K562 (cell line): ENCODE measurements at regions not wholly inside any gene's neighbourhood (a gene's known extent, or its start where the extent isn't known, plus 50 kb on each side); places are given as distances from the start of the nearest gene placed in this dataset.

Source experiments
- ATAC-seq: fragments of 200-7000 bp; cut with Tn5 transposase; 3 replicates; pipeline ENCODE4 v1.9.1; 2020; ENCODE audit warnings: moderate library complexity
- BruUV-seq: library from RNA; stranded (reverse); fragments of 400-500 nt; replicated peaks from 2 replicates; lab custom pipeline; 2021; lab: Mats Ljungman, UMichigan
- CTCF ChIA-PET: fragments of 300-600 bp; formaldehyde crosslinking; extraction: SDS; loops from one replicate; lab custom pipeline; 2021; ENCODE audit warnings: low intra/inter-chr PET ratio; lab: Yijun Ruan, JAX
- POLR2A ChIA-PET: fragments of 300-600, 350-650 bp; sonication (Branson Sonifier 250); formaldehyde crosslinking; extraction: SDS; loops from one replicate; lab custom pipeline; 2021; ENCODE audit warnings: antibody characterized with exemption, inconsistent platforms; lab: Yijun Ruan, JAX
- DNase-seq, 4 experiments: peaks; one replicate each; pipeline versions ENCODE4 v3.0.0 to v3.0.0-alpha.2; 2011 to 2018; ENCODE audit warnings: low spot score in 3 of 4, mixed read lengths in 3 of 4; ENCODE audit errors: extremely low read depth in 1 of 4
- FAIRE-seq: peaks from 2 replicates; lab custom pipeline; 2011; peaks lifted over from hg19 to GRCh38; lab: Jason Lieb, UNC
- H2AFZ ChIP-seq: 2 replicates; pipeline ENCODE4 v1.6.0; 2011; ENCODE audit warnings: low read depth, low read length, control low read depth, inconsistent platforms
- H3K27ac ChIP-seq: fragments of 200-600 bp; 3 replicates; pipeline ENCODE4 v1.8.0; 2011; ENCODE audit warnings: low read depth, mild to moderate bottlenecking, control low read depth, inconsistent platforms, low read length, moderate library complexity, mixed read lengths; ENCODE audit errors: extremely low read depth
- H3K27me3 ChIP-seq, 2 experiments: fragments of 300-600 bp in 1 of 2; 2 replicates in 1 of 2; 3 replicates in 1 of 2; pipeline versions ENCODE4 v1.6.0 to v1.8.0; 2011; ENCODE audit warnings: inconsistent platforms in 2 of 2, low read length in 2 of 2, mild to moderate bottlenecking in 1 of 2, mixed read lengths in 1 of 2, moderate library complexity in 1 of 2; ENCODE audit not compliant: control insufficient read depth in 2 of 2, insufficient read depth in 2 of 2
- H3K36me3 ChIP-seq: fragments of 300-600 bp; 3 replicates; pipeline ENCODE4 v1.8.0; 2011; ENCODE audit warnings: mild to moderate bottlenecking, low read length, inconsistent platforms; ENCODE audit not compliant: control insufficient read depth, insufficient read depth
- H3K4me1 ChIP-seq, 2 experiments: fragments of 200-600 bp in 1 of 2; replicated peaks in 1 of 2; 2 replicates in 1 of 2; 3 replicates in 1 of 2; pipeline versions ENCODE4 v1.5.1 to v1.8.0; 2011; ENCODE audit warnings: inconsistent platforms in 2 of 2, low read length in 2 of 2, mild to moderate bottlenecking in 1 of 2, mixed read lengths in 1 of 2, moderate library complexity in 1 of 2; ENCODE audit not compliant: control insufficient read depth in 2 of 2, insufficient read depth in 2 of 2
- H3K4me2 ChIP-seq: 2 replicates; pipeline ENCODE4 v1.6.1; 2011; ENCODE audit warnings: low read length, control low read depth, inconsistent platforms, mixed read lengths; ENCODE audit not compliant: insufficient read depth
- H3K4me3 ChIP-seq: fragments of 200-600 bp; sonication (generic), shearing (Covaris generic); 2 replicates; pipeline ENCODE4 v1.5.1; 2016; ENCODE audit warnings: control low read depth, inconsistent platforms
- H3K79me2 ChIP-seq: fragments of 200-600 bp; 3 replicates; pipeline ENCODE4 v1.8.0; 2011; ENCODE audit warnings: low read length, inconsistent platforms; ENCODE audit not compliant: control insufficient read depth, insufficient read depth
- H3K9ac ChIP-seq, 2 experiments: 2 replicates each; pipeline versions ENCODE4 v1.6.0 to v1.6.1; 2011; ENCODE audit warnings: low read depth in 2 of 2, low read length in 2 of 2, control low read depth in 1 of 2, inconsistent platforms in 1 of 2, mild to moderate bottlenecking in 1 of 2, mixed read lengths in 1 of 2; ENCODE audit not compliant: insufficient read depth in 1 of 2
- H3K9me1 ChIP-seq: one replicate; pipeline ENCODE4 v1.6.0; 2011; ENCODE audit warnings: inconsistent platforms, mild to moderate bottlenecking, low read length, moderate library complexity; ENCODE audit not compliant: control insufficient read depth, insufficient read depth
- H3K9me3 ChIP-seq: replicated peaks from 2 replicates; pipeline ENCODE4 v1.5.1; 2011; ENCODE audit warnings: low read depth, low read length, inconsistent platforms; ENCODE audit not compliant: control insufficient read depth, insufficient read depth
- H4K20me1 ChIP-seq: replicated peaks from 2 replicates; pipeline ENCODE4 v1.6.1; 2011; ENCODE audit warnings: low read length, inconsistent platforms, mixed read lengths; ENCODE audit not compliant: control insufficient read depth, insufficient read depth
- BACH1 ChIP-seq: fragments of 200-800 bp; sonication (Bioruptor generic); IDR thresholded peaks from 2 replicates; pipeline ENCODE4 v1.6.1; 2016; ENCODE audit warnings: missing genetic modification characterization, missing compliant biosample characterization
- CBFB ChIP-seq: sonication (generic); formaldehyde crosslinking; IDR thresholded peaks from 2 replicates; pipeline ENCODE4 v1.4.0; 2020; ENCODE audit warnings: mild to moderate bottlenecking, missing genetic modification reagents
- CHCHD3 ChIP-seq: fragments of 250-450 bp; sonication (Bioruptor Pico); IDR thresholded peaks from 2 replicates; pipeline ENCODE4 v2.1.2; 2022; ENCODE audit warnings: mild to moderate bottlenecking
- FOSL1 ChIP-seq: fragments of 200-800 bp; sonication (Bioruptor generic); conservative IDR thresholded peaks from 2 replicates; pipeline ENCODE4 v1.6.1; 2016; ENCODE audit warnings: missing genetic modification characterization, missing compliant biosample characterization
- FOXA1 ChIP-seq: fragments of 450-650 bp; IDR thresholded peaks from 2 replicates; pipeline ENCODE4 v1.6.1; 2016; ENCODE audit warnings: mild to moderate bottlenecking, borderline replicate concordance
- HBP1 ChIP-seq: fragments of 450-650 bp; formaldehyde crosslinking; IDR thresholded peaks from 2 replicates; pipeline ENCODE4 v1.4.0; 2022; ENCODE audit warnings: missing genetic modification characterization
- KDM5B ChIP-seq: fragments of 200-600 bp; sonication (generic); IDR thresholded peaks from 2 replicates; pipeline ENCODE4 v1.6.1; 2012; ENCODE audit warnings: low read depth, mild to moderate bottlenecking, moderate library complexity, low read length, control low read depth, inconsistent platforms; ENCODE audit not compliant: insufficient replicate concordance
- MEF2D ChIP-seq: conservative IDR thresholded peaks from 2 replicates; pipeline ENCODE4 v1.6.1; 2016; ENCODE audit warnings: low read depth, missing genetic modification characterization, missing compliant biosample characterization
- MYC ChIP-seq, 2 experiments: fragments of 250-450 bp in 1 of 2; sonication (Bioruptor Pico) in 1 of 2; IDR thresholded peaks; 2 replicates each; pipeline versions ENCODE4 v1.5.1 to v1.6.1; 2012 to 2021; ENCODE audit warnings: low read depth in 2 of 2, borderline replicate concordance in 1 of 2, improper control_type of control experiment in 1 of 2, low read length in 1 of 2, mild to moderate bottlenecking in 1 of 2, moderate library complexity in 1 of 2
- SREBF1 ChIP-seq: fragments of 150-350 bp; IDR thresholded peaks from 2 replicates; pipeline ENCODE4 v1.6.1; 2014; ENCODE audit warnings: antibody characterized with exemption, low read depth, low read length, borderline replicate concordance
- TSHZ1 ChIP-seq: fragments of 250-450 bp; sonication (Bioruptor Pico); IDR thresholded peaks from 2 replicates; pipeline ENCODE4 v1.4.0; 2020; ENCODE audit warnings: mild to moderate bottlenecking, moderate library complexity
- ZKSCAN1 ChIP-seq: fragments of 150-350 bp; IDR thresholded peaks from 2 replicates; pipeline ENCODE4 v1.6.1; 2016; ENCODE audit warnings: low read depth, low read length
- ZNF77 ChIP-seq: fragments of 250-450 bp; sonication (Bioruptor Pico); IDR thresholded peaks from 2 replicates; pipeline ENCODE4 v1.5.0; 2020
- WGBS: fragments of 100-300 bp; shearing (Covaris generic); methylation state at CpG from one replicate; pipeline ENCODE4 v1.1.6; 2016; ENCODE audit warnings: low coverage, mixed read lengths; ENCODE audit not compliant: insufficient coverage; ENCODE audit errors: missing lambda C conversion rate; 5-methylcytosine and 5-hydroxymethylcytosine counted together
- in situ Hi-C: fragments of 300-500 bp; cut with MboI; formaldehyde crosslinking; loops from 4 replicates; pipeline ENCODE4 v1.15.0; 2018; ENCODE audit warnings: inconsistent platforms, mixed read lengths
- intact Hi-C: fragments of 100-400 bp; cut with micrococcal nuclease; formaldehyde crosslinking; loops from 2 replicates; pipeline ENCODE4 v1.14.2; 2022
- TF ChIP-seq, protein P1 (sequence below), 2 experiments: fragments of 450-650 bp; conservative IDR thresholded peaks; 2 replicates each; pipeline ENCODE4 v1.6.1; 2017; ENCODE audit warnings: mild to moderate bottlenecking in 2 of 2, moderate library complexity in 2 of 2

DNA sequence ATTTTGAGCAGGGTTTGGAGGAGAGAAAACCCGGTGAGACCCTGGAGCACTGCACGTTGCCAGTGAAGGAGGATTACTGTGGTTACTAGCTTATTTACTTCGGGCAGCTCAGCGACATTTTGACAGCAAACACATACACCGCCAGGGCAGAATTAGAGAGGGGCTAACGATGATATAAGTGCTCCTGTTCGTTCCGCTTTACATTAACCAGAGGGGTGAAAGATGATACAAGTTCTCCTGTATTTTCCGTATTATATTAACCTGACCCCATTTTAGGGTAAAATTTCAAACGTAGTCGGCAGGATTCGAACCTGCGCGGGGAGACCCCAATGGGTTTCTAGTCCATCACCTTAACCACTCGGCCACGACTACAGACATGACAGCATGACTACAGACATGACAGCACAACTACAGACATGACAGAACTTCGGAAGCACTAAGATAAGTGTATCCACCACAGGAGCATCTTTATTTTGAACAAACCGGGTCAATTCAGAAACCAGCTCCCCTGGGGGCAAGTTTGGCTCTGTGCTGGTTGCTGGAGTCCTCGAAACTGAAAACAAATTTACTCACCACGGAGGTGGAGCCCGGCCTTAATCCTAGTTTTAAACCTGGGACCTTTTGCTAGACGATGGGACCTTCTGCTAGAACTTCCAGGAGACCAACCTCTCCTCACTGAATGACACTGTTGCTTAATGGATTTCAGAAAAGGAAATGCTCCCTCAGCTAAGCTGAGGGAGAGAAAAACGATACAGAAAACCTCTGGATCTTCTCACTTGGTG is 80.4 kb upstream of the ZNF184 start:
- Histone ChIP-seq H3K79me2 (no peaks in the 10 kb centered on the region), H3K27me3 (no peaks in the 10 kb centered on the region), H3K36me3 (no peaks in the 10 kb centered on the region), H3K4me3 (peak overlapping the region; percentile 52), H3K27ac (peak overlapping the region; percentile 93), H3K9ac (peak overlapping the region; percentile 79 to 93), H3K9me1 (no peaks in the 10 kb centered on the region), H4K20me1 (no peaks in the 10 kb centered on the region), H2AFZ (peak overlapping the region; percentile 92), H3K4me2 (peak overlapping the region; percentile 86), H3K9me3 (no peaks in the 10 kb centered on the region), H3K4me1 (0 out of 5 replicates have a peak, but pooled peaks cover 0 to 11% of the 10 kb centered on the region in 2 experiments)
- BruUV-seq = TSS peak; percentile 99
- peak; percentile 86 for FAIRE-seq
- intact Hi-C loops = loop anchor here (2.0 kb wide), 3 partner anchors 35 to 51 kb away; no protein-coding TSS in a partner anchor
- peak; percentile 83 for ATAC-seq
- POLR2A ChIA-PET = interaction anchor here (0.6 to 3.2 kb wide), 32 partner anchors 7 to 1272 kb away, joined by 3 to 24 read pairs (median 4); a partner anchor contains a TSS
- in situ Hi-C loops = no loop called here
- CTCF ChIA-PET = no interaction called here
- peak; percentile 69 to 94 (median 77) for DNase-seq
- under 1% methylated on average over 23 of the region's 23 CpGs for WGBS
- TF ChIP-seq CBFB (CRISPR knock-in tag) = 0 out of 2 replicates have a peak, but pooled peaks have one; percentile 53
- TF ChIP-seq, protein P1, sequence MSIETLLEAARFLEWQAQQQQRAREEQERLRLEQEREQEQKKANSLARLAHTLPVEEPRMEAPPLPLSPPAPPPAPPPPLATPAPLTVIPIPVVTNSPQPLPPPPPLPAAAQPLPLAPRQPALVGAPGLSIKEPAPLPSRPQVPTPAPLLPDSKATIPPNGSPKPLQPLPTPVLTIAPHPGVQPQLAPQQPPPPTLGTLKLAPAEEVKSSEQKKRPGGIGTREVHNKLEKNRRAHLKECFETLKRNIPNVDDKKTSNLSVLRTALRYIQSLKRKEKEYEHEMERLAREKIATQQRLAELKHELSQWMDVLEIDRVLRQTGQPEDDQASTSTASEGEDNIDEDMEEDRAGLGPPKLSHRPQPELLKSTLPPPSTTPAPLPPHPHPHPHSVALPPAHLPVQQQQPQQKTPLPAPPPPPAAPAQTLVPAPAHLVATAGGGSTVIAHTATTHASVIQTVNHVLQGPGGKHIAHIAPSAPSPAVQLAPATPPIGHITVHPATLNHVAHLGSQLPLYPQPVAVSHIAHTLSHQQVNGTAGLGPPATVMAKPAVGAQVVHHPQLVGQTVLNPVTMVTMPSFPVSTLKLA (conservative IDR thresholded peaks at IDR 0.05) = peak; percentile 76 to 87
- TF ChIP-seq FOXA1 = no peak
- TF ChIP-seq TSHZ1 (CRISPR knock-in tag) = no peak
- TF ChIP-seq CHCHD3 = no peak
- TF ChIP-seq ZNF77 (CRISPR knock-in tag) = no peak
- TF ChIP-seq MYC (IDR thresholded peaks at IDR 0.05; ENCODE audit: low read depth, low read length) = no peak; the same call in 1 of the 2 replicates
- TF ChIP-seq MYC (CRISPR knock-in tag; IDR thresholded peaks at IDR 0.05; ENCODE audit: borderline replicate concordance, low read depth) = no peak
- TF ChIP-seq BACH1 (tag) = peak; percentile 62; the same call in 1 of the 2 replicates
- TF ChIP-seq MEF2D = 0 out of 2 replicates have a peak, but pooled peaks have one; percentile 55
- TF ChIP-seq FOSL1 (tag) = peak; percentile 58
- peak; percentile 85 for TF ChIP-seq KDM5B
- peak; percentile 70; the same call in 1 of the 2 replicates for TF ChIP-seq SREBF1
- peak; percentile 67; the same call in 1 of the 2 replicates for TF ChIP-seq ZKSCAN1
- peak; percentile 86; the same call in 1 of the 2 replicates for TF ChIP-seq HBP1 (CRISPR knock-in tag)
